ENCODE measurements at regions not wholly inside any gene's neighbourhood (a gene's known extent, or its start where the extent isn't known, plus 50 kb on each side); places are given as distances from the start of the nearest gene placed in this dataset.
A peak's percentile ranks its signal among the peaks of the same experiment; 100 is the strongest.
"Not testable (repeated sequence)": the region's sequence is repeated elsewhere in the genome, so short reads cannot be mapped to it uniquely, and the experiment has no call there.

DNA sequence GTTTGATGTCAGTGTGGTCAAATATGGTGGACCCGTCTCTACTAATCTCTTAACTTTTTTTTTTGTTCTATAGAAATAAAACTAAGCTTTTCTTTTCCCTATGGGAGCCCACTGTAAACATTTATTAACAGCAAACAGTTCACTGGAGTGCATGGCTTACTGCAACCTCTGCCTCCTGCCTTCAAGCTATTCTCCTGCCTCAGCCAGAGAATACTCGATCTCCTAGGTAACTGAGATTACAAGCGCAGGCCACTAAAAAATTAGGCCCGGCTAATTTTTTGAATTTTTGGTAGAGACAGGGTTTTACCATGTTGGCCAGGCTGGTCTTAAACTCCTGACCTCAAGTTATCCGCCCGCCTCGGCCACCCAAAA, 80.0 kb downstream of the PPIAL4G start:
- H3K9ac ChIP-seq (ENCODE audit: low read depth in 1 of 2, low read length in 2 of 2) = not testable (repeated sequence)
- H3K4me3 ChIP-seq (ENCODE audit: low read length in 2 of 2) = peak overlapping the region; percentile 78 to 90
- H3K27ac ChIP-seq (ENCODE audit: low read depth in 2 of 2, low read length in 2 of 2) = peak overlapping the region in 1 of 2 donors; percentile 82

GRCh38 chr1:148402152-148403084, 80.7 kb downstream of the PPIAL4G start:
- Histone ChIP-seq H3K27ac (ENCODE audit: low read depth in 2 of 2, low read length in 2 of 2) (peak overlapping the region; percentile 82 to 90), H3K4me3 (ENCODE audit: low read length in 2 of 2) (peak overlapping the region; percentile 78 to 90), H3K9ac (ENCODE audit: low read depth in 1 of 2, low read length in 2 of 2) (peak overlapping the region; percentile 85 to 87)
- not testable (repeated sequence) for H3K27me3 ChIP-seq (ENCODE audit: control insufficient read depth in 2 of 2, insufficient read depth in 2 of 2, low read length in 2 of 2); H3K36me3 ChIP-seq (ENCODE audit: control insufficient read depth in 2 of 2, insufficient read depth in 2 of 2, low read length in 2 of 2); H3K4me1 ChIP-seq (ENCODE audit: control insufficient read depth in 2 of 2, insufficient read depth in 2 of 2, low read length in 2 of 2); H3K9me3 ChIP-seq (ENCODE audit: control insufficient read depth in 2 of 2, low read length in 2 of 2)

More for the DNA sequence above, 80.0 kb downstream of the PPIAL4G start:
- not testable (repeated sequence) for H3K36me3 ChIP-seq (ENCODE audit: control insufficient read depth in 2 of 2, insufficient read depth in 2 of 2, low read length in 2 of 2); H3K4me1 ChIP-seq (ENCODE audit: control insufficient read depth in 2 of 2, insufficient read depth in 2 of 2, low read length in 2 of 2); H3K27me3 ChIP-seq (ENCODE audit: control insufficient read depth in 2 of 2, insufficient read depth in 2 of 2, low read length in 2 of 2); H3K9me3 ChIP-seq (ENCODE audit: control insufficient read depth in 2 of 2, low read length in 2 of 2)

DNA sequence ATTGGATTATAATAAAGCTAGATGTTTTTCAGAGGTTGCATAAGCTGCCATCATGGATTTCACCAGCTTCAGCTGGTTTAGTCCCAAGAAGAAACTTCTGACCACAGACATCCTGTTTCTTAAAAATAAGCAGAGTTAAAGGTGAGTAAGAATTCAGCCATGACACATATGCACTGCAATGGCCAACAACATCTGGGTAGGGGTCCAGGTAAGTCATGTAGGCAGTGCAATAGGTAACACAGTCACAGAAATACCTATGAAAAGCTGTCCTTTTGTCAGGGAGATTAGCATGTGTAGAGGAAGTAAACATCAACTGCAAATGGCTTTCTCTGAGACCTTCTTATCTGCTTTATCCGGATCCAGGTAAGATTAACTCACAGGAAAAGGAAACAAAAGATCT, 85.6 kb downstream of the PPIAL4G start:
- not testable (repeated sequence) for H3K4me1 ChIP-seq (ENCODE audit: control insufficient read depth in 2 of 2, insufficient read depth in 2 of 2, low read length in 2 of 2); H3K9me3 ChIP-seq (ENCODE audit: control insufficient read depth in 2 of 2, low read length in 2 of 2); H3K27me3 ChIP-seq (ENCODE audit: control insufficient read depth in 2 of 2, insufficient read depth in 2 of 2, low read length in 2 of 2); H3K36me3 ChIP-seq (ENCODE audit: control insufficient read depth in 2 of 2, insufficient read depth in 2 of 2, low read length in 2 of 2); H3K27ac ChIP-seq (ENCODE audit: low read depth in 2 of 2, low read length in 2 of 2); H3K4me3 ChIP-seq (ENCODE audit: low read length in 2 of 2); H3K9ac ChIP-seq (ENCODE audit: low read depth in 1 of 2, low read length in 2 of 2)

DNA sequence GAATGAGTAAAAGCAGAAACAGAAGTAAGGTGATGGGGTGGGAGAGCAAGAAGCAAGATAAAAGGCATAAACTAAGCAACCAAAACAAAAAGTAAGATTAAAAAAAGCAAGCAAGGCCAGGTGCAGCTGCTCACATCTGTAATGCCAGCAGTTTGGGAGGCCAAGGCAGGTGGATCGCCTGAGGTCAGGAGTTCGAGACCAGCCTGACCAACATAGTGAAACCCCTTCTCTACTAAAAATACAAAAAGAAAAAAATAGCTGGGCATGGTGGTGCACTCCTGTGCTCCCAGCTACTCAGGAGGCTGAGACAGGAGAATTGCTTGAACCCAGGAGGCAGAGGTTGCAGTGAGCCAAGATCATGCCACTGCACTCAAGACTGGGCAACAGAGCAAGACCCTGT, 90.6 kb downstream of the PPIAL4G start:
- not testable (repeated sequence) for H3K4me3 ChIP-seq (ENCODE audit: low read length in 2 of 2); H3K9ac ChIP-seq (ENCODE audit: low read depth in 1 of 2, low read length in 2 of 2); H3K4me1 ChIP-seq (ENCODE audit: control insufficient read depth in 2 of 2, insufficient read depth in 2 of 2, low read length in 2 of 2); H3K27me3 ChIP-seq (ENCODE audit: control insufficient read depth in 2 of 2, insufficient read depth in 2 of 2, low read length in 2 of 2); H3K9me3 ChIP-seq (ENCODE audit: control insufficient read depth in 2 of 2, low read length in 2 of 2); H3K27ac ChIP-seq (ENCODE audit: low read depth in 2 of 2, low read length in 2 of 2); H3K36me3 ChIP-seq (ENCODE audit: control insufficient read depth in 2 of 2, insufficient read depth in 2 of 2, low read length in 2 of 2)

GRCh38 chr1:148391323-148391722, 91.8 kb downstream of the PPIAL4G start:
- H3K27me3 ChIP-seq (ENCODE audit: control insufficient read depth in 2 of 2, insufficient read depth in 2 of 2, low read length in 2 of 2) = not testable (repeated sequence)

GRCh38 chr1:148389027-148389339, 94.1 kb downstream of the PPIAL4G start:
- no peaks in the 10 kb centered on the region for H3K27me3 ChIP-seq (ENCODE audit: control insufficient read depth in 2 of 2, insufficient read depth in 2 of 2, low read length in 2 of 2)
- H3K27ac ChIP-seq (ENCODE audit: low read depth in 2 of 2, low read length in 2 of 2) = peak overlapping the region; percentile 90 to 91
- H3K9ac ChIP-seq (ENCODE audit: low read depth in 1 of 2, low read length in 2 of 2) = peak overlapping the region; percentile 71 to 83
- no peaks in the 10 kb centered on the region for H3K9me3 ChIP-seq (ENCODE audit: control insufficient read depth in 2 of 2, low read length in 2 of 2)
- peaks cover 4 to 8% of the 10 kb centered on the region in 2 donors for H3K4me1 ChIP-seq (ENCODE audit: control insufficient read depth in 2 of 2, insufficient read depth in 2 of 2, low read length in 2 of 2)
- no peaks in the 10 kb centered on the region for H3K36me3 ChIP-seq (ENCODE audit: control insufficient read depth in 2 of 2, insufficient read depth in 2 of 2, low read length in 2 of 2)
- H3K4me3 ChIP-seq (ENCODE audit: low read length in 2 of 2) = peak overlapping the region; percentile 68 to 81

More at GRCh38 chr1:148391323-148391722, 91.8 kb downstream of the PPIAL4G start:
- H3K36me3 ChIP-seq (ENCODE audit: control insufficient read depth in 2 of 2, insufficient read depth in 2 of 2, low read length in 2 of 2); H3K27ac ChIP-seq (ENCODE audit: low read depth in 2 of 2, low read length in 2 of 2); H3K4me1 ChIP-seq (ENCODE audit: control insufficient read depth in 2 of 2, insufficient read depth in 2 of 2, low read length in 2 of 2); H3K9ac ChIP-seq (ENCODE audit: low read depth in 1 of 2, low read length in 2 of 2); H3K9me3 ChIP-seq (ENCODE audit: control insufficient read depth in 2 of 2, low read length in 2 of 2); H3K4me3 ChIP-seq (ENCODE audit: low read length in 2 of 2): not testable (repeated sequence)

GRCh38 chr1:148388260-148389026, 94.7 kb downstream of the PPIAL4G start:
- Histone ChIP-seq H3K36me3 (ENCODE audit: control insufficient read depth in 2 of 2, insufficient read depth in 2 of 2, low read length in 2 of 2) (no peaks in the 10 kb centered on the region), H3K4me3 (ENCODE audit: low read length in 2 of 2) (peak overlapping the region; percentile 68 to 81), H3K4me1 (ENCODE audit: control insufficient read depth in 2 of 2, insufficient read depth in 2 of 2, low read length in 2 of 2) (peaks cover 4 to 8% of the 10 kb centered on the region in 2 donors), H3K27me3 (ENCODE audit: control insufficient read depth in 2 of 2, insufficient read depth in 2 of 2, low read length in 2 of 2) (no peaks in the 10 kb centered on the region), H3K9me3 (ENCODE audit: control insufficient read depth in 2 of 2, low read length in 2 of 2) (no peaks in the 10 kb centered on the region), H3K27ac (ENCODE audit: low read depth in 2 of 2, low read length in 2 of 2) (peak overlapping the region; percentile 90 to 91), H3K9ac (ENCODE audit: low read depth in 1 of 2, low read length in 2 of 2) (peak overlapping the region; percentile 71 to 83)

- Histone ChIP-seq H3K9ac (ENCODE audit: low read depth in 1 of 2, low read length in 2 of 2) (peak overlapping the region; percentile 71 to 83), H3K4me3 (ENCODE audit: low read length in 2 of 2) (peak overlapping the region; percentile 68 to 81), H3K27ac (ENCODE audit: low read depth in 2 of 2, low read length in 2 of 2) (peak overlapping the region; percentile 90 to 91)
- H3K27me3 ChIP-seq (ENCODE audit: control insufficient read depth in 2 of 2, insufficient read depth in 2 of 2, low read length in 2 of 2); H3K9me3 ChIP-seq (ENCODE audit: control insufficient read depth in 2 of 2, low read length in 2 of 2); H3K4me1 ChIP-seq (ENCODE audit: control insufficient read depth in 2 of 2, insufficient read depth in 2 of 2, low read length in 2 of 2); H3K36me3 ChIP-seq (ENCODE audit: control insufficient read depth in 2 of 2, insufficient read depth in 2 of 2, low read length in 2 of 2): not testable (repeated sequence)
Observed at GRCh38 chr1:148387949-148388259, 95.2 kb downstream of the PPIAL4G start.

GRCh38 chr1:148387122-148387948, 95.8 kb downstream of the PPIAL4G start:
- H3K27ac ChIP-seq (ENCODE audit: low read depth in 2 of 2, low read length in 2 of 2) = peak overlapping the region in 1 of 2 donors; percentile 90
- H3K36me3 ChIP-seq (ENCODE audit: control insufficient read depth in 2 of 2, insufficient read depth in 2 of 2, low read length in 2 of 2); H3K9ac ChIP-seq (ENCODE audit: low read depth in 1 of 2, low read length in 2 of 2); H3K4me1 ChIP-seq (ENCODE audit: control insufficient read depth in 2 of 2, insufficient read depth in 2 of 2, low read length in 2 of 2); H3K4me3 ChIP-seq (ENCODE audit: low read length in 2 of 2); H3K9me3 ChIP-seq (ENCODE audit: control insufficient read depth in 2 of 2, low read length in 2 of 2); H3K27me3 ChIP-seq (ENCODE audit: control insufficient read depth in 2 of 2, insufficient read depth in 2 of 2, low read length in 2 of 2): not testable (repeated sequence)

GRCh38 chr1:148386617-148387016, 96.5 kb downstream of the PPIAL4G start:
- Histone ChIP-seq H3K9ac (ENCODE audit: low read depth in 1 of 2, low read length in 2 of 2) (no peak overlapping the region), H3K4me3 (ENCODE audit: low read length in 2 of 2) (no peak overlapping the region), H3K9me3 (ENCODE audit: control insufficient read depth in 2 of 2, low read length in 2 of 2) (no peaks in the 10 kb centered on the region), H3K4me1 (ENCODE audit: control insufficient read depth in 2 of 2, insufficient read depth in 2 of 2, low read length in 2 of 2) (peaks cover 4 to 8% of the 10 kb centered on the region in 2 donors), H3K36me3 (ENCODE audit: control insufficient read depth in 2 of 2, insufficient read depth in 2 of 2, low read length in 2 of 2) (no peaks in the 10 kb centered on the region), H3K27me3 (ENCODE audit: control insufficient read depth in 2 of 2, insufficient read depth in 2 of 2, low read length in 2 of 2) (no peaks in the 10 kb centered on the region), H3K27ac (ENCODE audit: low read depth in 2 of 2, low read length in 2 of 2) (no peak overlapping the region)
